PC-3 (cell line): ENCODE measurements at regions not wholly inside any gene's neighbourhood (a gene's known extent, or its start where the extent isn't known, plus 50 kb on each side); places are given as distances from the start of the nearest gene placed in this dataset.

Source experiments
- ATAC-seq: fragments of 200-7000 bp; cut with Tn5 transposase; 2 replicates; pipeline ENCODE4 v1.9.1; 2020; ENCODE audit warnings: mild to moderate bottlenecking, moderate library complexity
- BruUV-seq: library from RNA; stranded (reverse); fragments of 400-500 nt; replicated peaks from 2 replicates; lab custom pipeline; 2021; lab: Mats Ljungman, UMichigan
- CTCF ChIA-PET: fragments of 300-600 bp; sonication (Branson Sonifier 250); formaldehyde crosslinking; loops from one replicate; lab custom pipeline; 2022; ENCODE audit warnings: antibody characterized with exemption; lab: Charles Lee
- POLR2A ChIA-PET: fragments of 300-600 bp; sonication (Branson Sonifier 250); formaldehyde crosslinking; loops from one replicate; lab custom pipeline; 2022; ENCODE audit warnings: antibody characterized with exemption; ENCODE audit not compliant: unreplicated experiment; lab: Charles Lee
- DNase-seq: peaks from one replicate; pipeline ENCODE4 v3.0.0-alpha.2; 2015
- H2AFZ ChIP-seq: fragments of 300-600 bp; sonication (generic); 2 replicates; pipeline ENCODE4 v1.6.0; 2016; ENCODE audit warnings: antibody characterized with exemption, low read length
- H3F3A ChIP-seq: fragments of 300-600 bp; sonication (generic); one replicate; pipeline ENCODE4 v1.6.0; 2017; ENCODE audit warnings: antibody characterized with exemption, low read length, control low read depth, mild to moderate bottlenecking; ENCODE audit not compliant: unreplicated experiment
- H3K27ac ChIP-seq: fragments of 300-600 bp; sonication (generic); 2 replicates; pipeline ENCODE4 v1.5.1; 2016; ENCODE audit warnings: mild to moderate bottlenecking, low read length
- H3K27me3 ChIP-seq: fragments of 300-600 bp; sonication (generic); 2 replicates; pipeline ENCODE4 v1.6.1; 2016; ENCODE audit warnings: low read length, mixed read lengths
- H3K36me3 ChIP-seq: fragments of 300-600 bp; sonication (generic); 2 replicates; pipeline ENCODE4 v1.6.1; 2016; ENCODE audit warnings: low read depth, mixed run types, low read length, mixed read lengths
- H3K4me1 ChIP-seq: fragments of 300-600 bp; sonication (generic); 2 replicates; pipeline ENCODE4 v1.5.1; 2016; ENCODE audit warnings: low read length; ENCODE audit not compliant: insufficient read depth
- H3K4me2 ChIP-seq: fragments of 300-600 bp; sonication (generic); 2 replicates; pipeline ENCODE4 v1.6.0; 2016; ENCODE audit warnings: low read length
- H3K4me3 ChIP-seq: fragments of 300-600 bp; sonication (generic); 2 replicates; pipeline ENCODE4 v1.5.1; 2016; ENCODE audit warnings: mild to moderate bottlenecking, low read length, mixed read lengths
- H3K79me2 ChIP-seq: fragments of 300-600 bp; sonication (generic); 2 replicates; pipeline ENCODE4 v1.6.1; 2017; ENCODE audit warnings: low read length, mixed read lengths
- H3K9ac ChIP-seq: fragments of 300-600 bp; sonication (generic); 2 replicates; pipeline ENCODE4 v1.6.0; 2016; ENCODE audit warnings: mild to moderate bottlenecking, low read length
- H3K9me2 ChIP-seq: fragments of 300-600 bp; sonication (generic); replicated peaks from 2 replicates; pipeline ENCODE4 v1.6.1; 2016; ENCODE audit warnings: mixed run types, low read length, mixed read lengths
- H3K9me3 ChIP-seq: fragments of 300-600 bp; sonication (generic); 2 replicates; pipeline ENCODE4 v1.6.1; 2016; ENCODE audit warnings: low read length, mixed read lengths
- H4K20me1 ChIP-seq: fragments of 300-600 bp; sonication (generic); 2 replicates; pipeline ENCODE4 v1.6.1; 2016; ENCODE audit warnings: low read length, mixed read lengths
- CTCF ChIP-seq: fragments of 300-600 bp; sonication (generic); conservative IDR thresholded peaks from 2 replicates; pipeline ENCODE4 v1.5.1; 2017; ENCODE audit warnings: antibody characterized with exemption, low read depth, mild to moderate bottlenecking, low read length
- EZH2 ChIP-seq: fragments of 300-600 bp; sonication (generic); IDR thresholded peaks from one replicate; pipeline ENCODE4 v1.6.1; 2017; ENCODE audit warnings: antibody characterized with exemption, mild to moderate bottlenecking, low read length; ENCODE audit not compliant: unreplicated experiment
- EZH2phosphoT487 ChIP-seq: fragments of 300-600 bp; sonication (generic); IDR thresholded peaks from 2 replicates; pipeline ENCODE4 v1.6.1; 2018; ENCODE audit warnings: mild to moderate bottlenecking, antibody characterized with exemption, low read length, borderline replicate concordance
- intact Hi-C: fragments of 100-400 bp; cut with micrococcal nuclease; formaldehyde crosslinking; loops from 2 replicates; pipeline ENCODE4 v1.9.0; 2023

DNA sequence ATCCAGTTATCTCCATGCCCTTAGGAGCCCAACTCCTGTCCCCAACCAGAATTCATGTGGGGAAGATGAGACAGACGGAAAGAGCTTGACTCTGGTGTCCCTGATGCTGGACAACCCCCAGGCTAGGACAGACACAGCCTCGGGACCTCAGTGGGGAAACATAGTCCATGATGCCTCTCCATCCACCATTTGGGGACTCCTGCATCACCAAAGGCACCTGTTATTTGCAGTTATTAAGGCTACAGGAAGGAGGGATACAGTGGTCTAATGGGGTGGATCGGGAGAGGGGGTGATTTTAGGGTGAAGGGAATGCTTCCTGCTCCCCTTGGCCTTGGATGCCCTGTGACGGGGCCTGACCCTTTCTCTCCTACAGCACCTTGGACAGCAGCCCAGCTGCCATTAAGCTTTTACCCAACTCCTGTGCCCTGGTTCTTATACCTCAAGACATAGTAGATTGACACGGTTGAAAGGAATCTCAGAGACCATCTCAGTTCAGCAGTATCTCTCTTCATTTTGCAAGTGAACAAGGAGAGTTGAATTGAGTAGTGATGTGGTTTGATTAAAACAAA, 111.6 kb downstream of the MATN1 start:
- no TSS peak for BruUV-seq
- H3K9me2 ChIP-seq: no peaks in the 10 kb centered on the region
- no peak overlapping the region for H3K4me2 ChIP-seq
- no peaks in the 10 kb centered on the region for H3K36me3 ChIP-seq
- no peaks in the 10 kb centered on the region for H3K9me3 ChIP-seq
- H3K4me3 ChIP-seq: no peak overlapping the region
- no peak for TF ChIP-seq EZH2phosphoT487
- no peak for TF ChIP-seq CTCF
- no peak for TF ChIP-seq EZH2
- no peak for ATAC-seq
- no peaks in the 10 kb centered on the region for H3K4me1 ChIP-seq
- H4K20me1 ChIP-seq: no peaks in the 10 kb centered on the region
- ChIA-PET CTCF (no interaction called here), POLR2A (interaction anchor here (0.7 kb wide), 1 partner anchor 258 kb away, joined by 3 read pairs; no protein-coding TSS in a partner anchor)
- H3K27ac ChIP-seq: no peak overlapping the region
- no peak overlapping the region for H2AFZ ChIP-seq
- H3F3A ChIP-seq: no peaks in the 10 kb centered on the region
- peaks cover 11% of the 10 kb centered on the region for H3K27me3 ChIP-seq
- H3K79me2 ChIP-seq: no peaks in the 10 kb centered on the region
- DNase-seq: no peak
- intact Hi-C loops: no loop called here
- no peak overlapping the region for H3K9ac ChIP-seq

GRCh38 chr1:30610917-30611316, 112.5 kb downstream of the MATN1 start:
- peaks cover 13% of the 10 kb centered on the region for H3K27me3 ChIP-seq
- ATAC-seq (no peak), DNase-seq (no peak)
- H4K20me1 ChIP-seq: no peaks in the 10 kb centered on the region
- no peaks in the 10 kb centered on the region for H3K4me1 ChIP-seq
- no peak overlapping the region for H3K4me3 ChIP-seq
- no peak overlapping the region for H3K4me2 ChIP-seq
- POLR2A ChIA-PET: no interaction called here
- no TSS peak for BruUV-seq
- H2AFZ ChIP-seq: no peak overlapping the region
- no peaks in the 10 kb centered on the region for H3K36me3 ChIP-seq
- TF ChIP-seq EZH2phosphoT487 (no peak), CTCF (no peak), EZH2 (no peak)
- no peaks in the 10 kb centered on the region for H3K79me2 ChIP-seq
- H3K9ac ChIP-seq: no peak overlapping the region
- no peak overlapping the region for H3K27ac ChIP-seq
- H3K9me2 ChIP-seq: no peaks in the 10 kb centered on the region
- no peaks in the 10 kb centered on the region for H3F3A ChIP-seq
- no peaks in the 10 kb centered on the region for H3K9me3 ChIP-seq
- CTCF ChIA-PET: no interaction called here
- intact Hi-C loops: no loop called here

DNA sequence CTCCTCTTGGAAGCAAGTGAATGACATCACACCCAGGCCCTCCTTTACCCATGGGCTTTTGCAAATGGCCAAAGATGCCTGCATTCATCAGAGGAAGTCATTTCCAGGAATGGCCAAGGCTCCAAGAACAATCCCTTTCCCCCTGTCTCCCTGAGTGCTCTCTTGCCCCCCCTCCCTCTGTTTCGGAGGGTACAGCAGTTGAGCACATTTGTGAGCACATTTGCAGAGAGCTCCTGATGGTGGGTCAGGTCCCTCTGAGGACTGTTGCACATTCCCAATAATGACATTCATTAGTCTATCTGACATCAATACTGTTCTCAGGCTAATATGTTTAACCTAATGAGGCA, 113.4 kb downstream of the MATN1 start:
- ChIA-PET POLR2A (no interaction called here), CTCF (no interaction called here)
- Histone ChIP-seq H3F3A (no peaks in the 10 kb centered on the region), H2AFZ (no peak overlapping the region), H4K20me1 (no peaks in the 10 kb centered on the region), H3K9ac (no peak overlapping the region), H3K27me3 (peaks cover 13% of the 10 kb centered on the region), H3K4me2 (no peak overlapping the region), H3K27ac (no peak overlapping the region), H3K9me3 (no peaks in the 10 kb centered on the region), H3K79me2 (no peaks in the 10 kb centered on the region), H3K9me2 (no peaks in the 10 kb centered on the region), H3K4me3 (no peak overlapping the region), H3K4me1 (no peaks in the 10 kb centered on the region), H3K36me3 (no peaks in the 10 kb centered on the region)
- DNase-seq (no peak), ATAC-seq (no peak)
- BruUV-seq: no TSS peak
- no peak for TF ChIP-seq CTCF
- no peak for TF ChIP-seq EZH2
- no peak for TF ChIP-seq EZH2phosphoT487
- intact Hi-C loops: no loop called here
